ENCODE measurements at regions not wholly inside any gene's neighbourhood (a gene's known extent, or its start where the extent isn't known, plus 50 kb on each side); places are given as distances from the start of the nearest gene placed in this dataset.

- Histone ChIP-seq H3K36me3 (ENCODE audit: control insufficient read depth, insufficient read depth, low read length) (no peaks in the 10 kb centered on the region), H3K27ac (ENCODE audit: low read depth, low read length) (no peak overlapping the region), H3K4me3 (ENCODE audit: low read depth, low read length) (no peak overlapping the region)
These were observed 67.2 kb downstream of the TMEM30B start for GRCh38 chr14:61213920-61214319.

GRCh38 chr14:61213191-61213621, 67.9 kb downstream of the TMEM30B start:
- Histone ChIP-seq H3K4me3 (ENCODE audit: low read depth, low read length) (no peak overlapping the region), H3K27me3 (ENCODE audit: control insufficient read depth, insufficient read depth, low read length) (no peaks in the 10 kb centered on the region), H3K9ac (ENCODE audit: low read length) (no peak overlapping the region), H3K4me1 (ENCODE audit: control insufficient read depth, insufficient read depth, low read length) (peaks cover 6% of the 10 kb centered on the region; the same call in 1 of the 2 replicates), H3K27ac (ENCODE audit: low read depth, low read length) (no peak overlapping the region), H3K36me3 (ENCODE audit: control insufficient read depth, insufficient read depth, low read length) (no peaks in the 10 kb centered on the region), H3K9me3 (ENCODE audit: control insufficient read depth, insufficient read depth, low read depth, low read length) (no peaks in the 10 kb centered on the region)

More at GRCh38 chr14:61213920-61214319, 67.2 kb downstream of the TMEM30B start:
- no peak overlapping the region for H3K9ac ChIP-seq (ENCODE audit: low read length)
- H3K27me3 ChIP-seq (ENCODE audit: control insufficient read depth, insufficient read depth, low read length), result no peaks in the 10 kb centered on the region
- H3K9me3 ChIP-seq (ENCODE audit: control insufficient read depth, insufficient read depth, low read depth, low read length), result no peaks in the 10 kb centered on the region
- H3K4me1 ChIP-seq (ENCODE audit: control insufficient read depth, insufficient read depth, low read length), result peaks cover 12% of the 10 kb centered on the region

GRCh38 chr14:61212546-61212945, 68.6 kb downstream of the TMEM30B start:
- H3K9ac ChIP-seq (ENCODE audit: low read length), result no peak overlapping the region
- no peak overlapping the region for H3K27ac ChIP-seq (ENCODE audit: low read depth, low read length)

GRCh38 chr14:61211476-61212255, 69.5 kb downstream of the TMEM30B start:
- H3K27ac ChIP-seq (ENCODE audit: low read depth, low read length), result no peak overlapping the region
- H3K9ac ChIP-seq (ENCODE audit: low read length), result no peak overlapping the region
- H3K36me3 ChIP-seq (ENCODE audit: control insufficient read depth, insufficient read depth, low read length), result no peaks in the 10 kb centered on the region
- H3K4me3 ChIP-seq (ENCODE audit: low read depth, low read length), result no peak overlapping the region
- peaks cover 6% of the 10 kb centered on the region; the same call in 1 of the 2 replicates for H3K4me1 ChIP-seq (ENCODE audit: control insufficient read depth, insufficient read depth, low read length)
- no peaks in the 10 kb centered on the region for H3K9me3 ChIP-seq (ENCODE audit: control insufficient read depth, insufficient read depth, low read depth, low read length)
- H3K27me3 ChIP-seq (ENCODE audit: control insufficient read depth, insufficient read depth, low read length), result no peaks in the 10 kb centered on the region

More at GRCh38 chr14:61212546-61212945, 68.6 kb downstream of the TMEM30B start:
- Histone ChIP-seq H3K4me3 (ENCODE audit: low read depth, low read length) (no peak overlapping the region), H3K27me3 (ENCODE audit: control insufficient read depth, insufficient read depth, low read length) (no peaks in the 10 kb centered on the region), H3K4me1 (ENCODE audit: control insufficient read depth, insufficient read depth, low read length) (peaks cover 6% of the 10 kb centered on the region; the same call in 1 of the 2 replicates), H3K36me3 (ENCODE audit: control insufficient read depth, insufficient read depth, low read length) (no peaks in the 10 kb centered on the region), H3K9me3 (ENCODE audit: control insufficient read depth, insufficient read depth, low read depth, low read length) (no peaks in the 10 kb centered on the region)

- H3K9me3 ChIP-seq (ENCODE audit: control insufficient read depth, insufficient read depth, low read depth, low read length), result no peaks in the 10 kb centered on the region
- H3K27me3 ChIP-seq (ENCODE audit: control insufficient read depth, insufficient read depth, low read length), result no peaks in the 10 kb centered on the region
- no peaks in the 10 kb centered on the region for H3K36me3 ChIP-seq (ENCODE audit: control insufficient read depth, insufficient read depth, low read length)
- no peak overlapping the region for H3K27ac ChIP-seq (ENCODE audit: low read depth, low read length)
- H3K4me3 ChIP-seq (ENCODE audit: low read depth, low read length), result no peak overlapping the region
- H3K4me1 ChIP-seq (ENCODE audit: control insufficient read depth, insufficient read depth, low read length), result peaks cover 5% of the 10 kb centered on the region
- no peak overlapping the region for H3K9ac ChIP-seq (ENCODE audit: low read length)
These were observed 77.9 kb downstream of the TMEM30B start for GRCh38 chr14:61203081-61203753.

GRCh38 chr14:61202124-61202523, 79.0 kb downstream of the TMEM30B start:
- Histone ChIP-seq H3K4me3 (ENCODE audit: low read depth, low read length) (no peak overlapping the region), H3K9me3 (ENCODE audit: control insufficient read depth, insufficient read depth, low read depth, low read length) (no peaks in the 10 kb centered on the region), H3K9ac (ENCODE audit: low read length) (no peak overlapping the region), H3K36me3 (ENCODE audit: control insufficient read depth, insufficient read depth, low read length) (no peaks in the 10 kb centered on the region), H3K27me3 (ENCODE audit: control insufficient read depth, insufficient read depth, low read length) (no peaks in the 10 kb centered on the region), H3K27ac (ENCODE audit: low read depth, low read length) (no peak overlapping the region), H3K4me1 (ENCODE audit: control insufficient read depth, insufficient read depth, low read length) (peaks cover 5% of the 10 kb centered on the region)

- peaks cover 5% of the 10 kb centered on the region for H3K4me1 ChIP-seq (ENCODE audit: control insufficient read depth, insufficient read depth, low read length)
These were observed 80.0 kb downstream of the TMEM30B start for GRCh38 chr14:61201171-61201570.

GRCh38 chr14:61197416-61197815, 83.7 kb downstream of the TMEM30B start:
- Histone ChIP-seq H3K36me3 (ENCODE audit: control insufficient read depth, insufficient read depth, low read length) (no peaks in the 10 kb centered on the region), H3K4me1 (ENCODE audit: control insufficient read depth, insufficient read depth, low read length) (no peaks in the 10 kb centered on the region), H3K4me3 (ENCODE audit: low read depth, low read length) (no peak overlapping the region), H3K27ac (ENCODE audit: low read depth, low read length) (no peak overlapping the region), H3K9me3 (ENCODE audit: control insufficient read depth, insufficient read depth, low read depth, low read length) (no peaks in the 10 kb centered on the region), H3K27me3 (ENCODE audit: control insufficient read depth, insufficient read depth, low read length) (no peaks in the 10 kb centered on the region), H3K9ac (ENCODE audit: low read length) (no peak overlapping the region)

More at GRCh38 chr14:61201171-61201570, 80.0 kb downstream of the TMEM30B start:
- Histone ChIP-seq H3K9me3 (ENCODE audit: control insufficient read depth, insufficient read depth, low read depth, low read length) (no peaks in the 10 kb centered on the region), H3K27ac (ENCODE audit: low read depth, low read length) (no peak overlapping the region), H3K36me3 (ENCODE audit: control insufficient read depth, insufficient read depth, low read length) (no peaks in the 10 kb centered on the region), H3K27me3 (ENCODE audit: control insufficient read depth, insufficient read depth, low read length) (no peaks in the 10 kb centered on the region), H3K4me3 (ENCODE audit: low read depth, low read length) (no peak overlapping the region), H3K9ac (ENCODE audit: low read length) (no peak overlapping the region)

GRCh38 chr14:61196792-61197191, 84.3 kb downstream of the TMEM30B start:
- Histone ChIP-seq H3K9ac (ENCODE audit: low read length) (no peak overlapping the region), H3K27me3 (ENCODE audit: control insufficient read depth, insufficient read depth, low read length) (no peaks in the 10 kb centered on the region), H3K4me3 (ENCODE audit: low read depth, low read length) (no peak overlapping the region), H3K36me3 (ENCODE audit: control insufficient read depth, insufficient read depth, low read length) (no peaks in the 10 kb centered on the region), H3K4me1 (ENCODE audit: control insufficient read depth, insufficient read depth, low read length) (no peaks in the 10 kb centered on the region), H3K27ac (ENCODE audit: low read depth, low read length) (no peak overlapping the region), H3K9me3 (ENCODE audit: control insufficient read depth, insufficient read depth, low read depth, low read length) (no peaks in the 10 kb centered on the region)

GRCh38 chr14:61196034-61196433, 85.1 kb downstream of the TMEM30B start:
- Histone ChIP-seq H3K9ac (ENCODE audit: low read length) (no peak overlapping the region), H3K4me1 (ENCODE audit: control insufficient read depth, insufficient read depth, low read length) (no peaks in the 10 kb centered on the region), H3K27ac (ENCODE audit: low read depth, low read length) (no peak overlapping the region), H3K9me3 (ENCODE audit: control insufficient read depth, insufficient read depth, low read depth, low read length) (no peaks in the 10 kb centered on the region), H3K36me3 (ENCODE audit: control insufficient read depth, insufficient read depth, low read length) (no peaks in the 10 kb centered on the region), H3K4me3 (ENCODE audit: low read depth, low read length) (no peak overlapping the region), H3K27me3 (ENCODE audit: control insufficient read depth, insufficient read depth, low read length) (no peaks in the 10 kb centered on the region)

GRCh38 chr14:61193476-61193875, 87.7 kb downstream of the TMEM30B start:
- H3K27me3 ChIP-seq (ENCODE audit: control insufficient read depth, insufficient read depth, low read length), result no peaks in the 10 kb centered on the region
- no peaks in the 10 kb centered on the region for H3K9me3 ChIP-seq (ENCODE audit: control insufficient read depth, insufficient read depth, low read depth, low read length)
- H3K36me3 ChIP-seq (ENCODE audit: control insufficient read depth, insufficient read depth, low read length), result no peaks in the 10 kb centered on the region
- no peak overlapping the region for H3K27ac ChIP-seq (ENCODE audit: low read depth, low read length)
- H3K4me3 ChIP-seq (ENCODE audit: low read depth, low read length), result no peak overlapping the region
- no peak overlapping the region for H3K9ac ChIP-seq (ENCODE audit: low read length)
- H3K4me1 ChIP-seq (ENCODE audit: control insufficient read depth, insufficient read depth, low read length), result peaks cover 7% of the 10 kb centered on the region
